Kidney capillary endothelial cell (primary cell): ENCODE measurements at regions not wholly inside any gene's neighbourhood (a gene's known extent, or its start where the extent isn't known, plus 50 kb on each side); places are given as distances from the start of the nearest gene placed in this dataset.
A peak's percentile ranks its signal among the peaks of the same experiment; 100 is the strongest.

Experiments used
- DNase-seq: peaks from one replicate; pipeline ENCODE4 v3.0.0-alpha.2; 2018; ENCODE audit warnings: low spot score

DNA sequence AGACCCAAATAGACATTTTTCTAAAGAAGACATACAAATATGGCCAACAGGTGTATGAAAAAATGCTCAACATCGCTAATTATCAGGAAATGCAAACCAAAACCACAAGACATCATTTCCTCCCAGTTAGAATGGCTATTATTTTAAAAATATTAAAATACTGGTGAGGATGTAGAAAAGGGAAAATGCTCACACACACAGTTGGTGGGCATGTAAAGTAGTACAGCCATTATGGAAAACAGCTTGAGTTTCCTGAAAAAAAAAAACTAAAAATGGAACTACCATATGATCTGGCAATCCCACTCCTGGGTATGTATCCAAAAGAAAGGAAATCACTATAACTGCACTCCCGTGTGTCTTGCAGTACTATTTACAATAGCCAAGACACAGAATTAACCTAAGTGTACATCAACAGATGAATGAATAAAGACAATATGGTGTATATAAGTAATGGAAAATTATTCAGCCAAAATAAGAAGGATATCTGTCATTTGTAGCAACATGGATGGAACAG is 128.9 kb upstream of the DKK2 start:
- DNase-seq = no peak

DNA sequence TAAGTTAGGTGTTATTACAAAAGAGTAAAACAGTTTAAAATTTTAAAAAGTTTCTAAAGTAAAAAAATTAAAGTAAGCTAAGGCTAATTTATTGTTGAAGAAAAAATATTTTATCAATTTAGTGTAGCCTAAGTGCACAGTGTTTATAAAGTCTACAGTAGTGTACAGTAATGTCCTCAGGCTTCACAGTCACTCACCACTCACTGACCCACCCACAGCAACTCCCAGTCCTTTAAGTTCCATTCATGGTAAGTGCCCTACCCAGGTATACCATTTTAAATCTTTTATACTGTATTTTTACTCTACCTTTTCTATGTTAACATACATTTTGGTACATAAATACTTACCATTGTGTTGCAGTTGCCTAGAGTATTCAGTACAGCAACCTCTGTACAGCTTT is 120.3 kb upstream of the DKK2 start:
- DNase-seq = no peak

DNA sequence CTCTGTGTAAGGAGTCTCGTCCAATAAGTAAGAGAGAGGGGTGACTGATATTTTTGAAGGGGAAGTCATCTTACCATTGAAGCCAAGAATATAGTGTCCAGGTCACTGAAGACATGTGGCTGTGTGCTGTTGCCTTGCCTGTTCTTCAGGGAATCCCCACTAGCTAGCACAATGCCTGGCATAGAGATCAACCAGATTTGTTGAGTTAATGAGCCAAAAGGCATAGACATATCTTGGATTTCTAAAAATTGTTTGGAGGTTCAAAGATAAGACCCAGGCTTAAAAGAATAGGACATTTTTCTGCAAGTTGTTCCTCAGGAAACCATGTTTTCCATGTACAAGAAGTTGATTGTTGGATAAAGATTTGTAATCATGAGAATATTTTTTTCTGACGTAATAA is 119.3 kb upstream of the DKK2 start:
- no peak for DNase-seq

DNA sequence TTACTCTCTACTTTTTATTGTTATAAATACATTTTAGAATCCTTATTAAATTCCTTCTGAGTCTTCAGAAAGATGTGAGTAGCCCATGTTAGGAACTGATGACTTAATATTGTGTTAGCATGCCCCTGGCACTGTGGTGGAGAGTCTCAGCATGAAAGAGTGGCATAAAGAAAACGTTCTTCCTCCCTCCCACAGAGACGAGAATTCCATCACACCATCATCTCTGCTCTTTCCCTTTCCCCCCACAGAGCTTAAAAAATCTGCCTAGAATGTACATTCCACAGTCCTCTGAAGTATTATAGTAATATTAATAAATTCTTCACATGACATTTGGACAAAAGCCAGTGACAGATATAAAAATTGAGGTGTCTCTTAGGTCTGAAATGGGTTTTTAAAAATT is 117.8 kb upstream of the DKK2 start:
- no peak for DNase-seq

DNA sequence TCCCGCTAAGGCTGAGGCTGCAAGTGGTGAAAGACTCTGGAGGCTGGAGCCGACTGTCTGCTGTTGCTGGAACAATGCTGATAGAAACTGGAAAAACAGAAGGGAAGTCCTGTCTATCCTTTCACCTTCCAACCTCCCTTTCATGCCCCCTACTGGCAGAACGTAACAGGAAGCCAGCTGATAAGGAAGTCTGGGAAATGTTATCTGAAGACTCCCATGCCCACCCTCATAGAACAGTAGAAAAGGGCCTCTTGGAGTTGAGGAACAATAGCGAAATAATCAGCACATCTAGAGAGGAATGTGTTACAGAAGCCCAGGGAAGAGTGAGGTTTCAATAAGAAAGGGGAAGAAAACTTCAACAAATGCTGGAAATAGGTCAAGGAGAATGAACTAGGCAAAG is 117.1 kb upstream of the DKK2 start:
- DNase-seq = no peak

DNA sequence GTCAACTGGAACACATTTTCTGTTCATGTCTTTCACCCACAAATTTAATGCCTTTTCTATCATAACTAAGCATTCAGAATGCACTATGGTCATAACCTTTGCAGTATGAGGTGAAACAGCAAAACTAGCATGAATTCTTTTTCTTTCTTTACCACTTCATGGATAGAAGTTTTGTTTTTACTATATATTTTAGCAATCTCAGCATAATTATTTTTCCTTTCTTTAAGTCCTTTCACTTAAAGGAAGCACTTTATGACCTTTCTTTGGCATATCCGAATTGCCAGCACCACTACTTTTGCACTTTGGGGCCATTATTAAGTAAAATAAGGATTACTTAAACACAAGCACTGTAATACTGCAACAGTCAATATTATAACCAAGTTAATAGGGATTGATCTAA is 115.1 kb upstream of the DKK2 start:
- DNase-seq = no peak

DNA sequence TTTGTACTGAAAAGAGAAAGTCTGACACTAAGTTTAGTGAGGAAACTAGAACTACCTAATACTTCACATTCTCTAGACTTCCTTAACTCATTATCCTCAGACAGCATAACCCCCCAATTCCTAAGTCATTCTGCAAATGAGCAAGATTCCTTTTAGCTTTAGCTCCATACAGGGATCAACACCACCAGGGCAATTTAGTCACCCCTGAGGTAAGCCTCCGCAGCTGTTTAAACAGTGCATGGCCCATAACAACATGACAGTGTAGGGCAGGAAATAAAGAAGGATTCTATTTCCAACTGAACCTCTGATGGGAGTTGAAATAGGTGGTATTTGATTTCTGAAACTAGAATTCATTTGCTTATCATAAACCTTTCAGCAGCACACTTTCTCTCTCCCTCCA is 112.8 kb upstream of the DKK2 start:
- no peak for DNase-seq

DNA sequence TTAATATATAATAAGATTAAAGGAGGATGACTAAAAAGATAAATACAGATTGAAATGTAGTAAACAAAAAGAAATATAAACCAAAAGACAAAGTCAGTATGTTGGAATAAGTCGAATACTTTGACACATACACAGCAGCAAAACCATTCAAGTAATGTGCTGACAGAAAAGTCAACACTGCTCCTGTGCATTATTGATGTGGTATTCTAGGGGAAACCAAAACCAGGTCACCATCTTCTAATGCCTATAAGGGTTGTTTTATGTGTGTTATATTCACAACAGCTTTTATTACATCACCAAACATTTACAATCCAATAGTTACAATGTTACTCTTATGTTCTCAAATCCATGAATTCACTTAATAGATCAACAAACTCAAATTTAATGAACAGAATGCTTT is 111.8 kb upstream of the DKK2 start:
- DNase-seq = no peak

DNA sequence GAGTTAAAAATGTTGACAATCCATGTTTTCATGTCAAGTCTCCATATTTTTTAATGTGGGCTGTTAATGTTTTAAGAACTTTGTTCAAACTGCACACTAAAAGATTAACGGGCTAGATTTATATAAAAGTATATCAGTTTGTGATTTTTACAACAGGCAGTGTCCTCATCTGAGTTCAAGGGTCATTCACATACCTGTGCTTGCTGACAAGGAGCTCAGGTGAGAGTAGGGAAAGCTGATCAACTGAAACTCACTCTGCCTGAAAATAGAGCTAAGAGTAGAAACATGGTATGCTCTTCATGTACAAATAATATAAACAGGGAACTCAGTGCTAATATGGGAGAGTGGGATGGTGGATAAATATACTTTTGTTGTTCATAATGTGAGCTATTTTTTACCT is 102.3 kb upstream of the DKK2 start:
- DNase-seq = no peak

DNA sequence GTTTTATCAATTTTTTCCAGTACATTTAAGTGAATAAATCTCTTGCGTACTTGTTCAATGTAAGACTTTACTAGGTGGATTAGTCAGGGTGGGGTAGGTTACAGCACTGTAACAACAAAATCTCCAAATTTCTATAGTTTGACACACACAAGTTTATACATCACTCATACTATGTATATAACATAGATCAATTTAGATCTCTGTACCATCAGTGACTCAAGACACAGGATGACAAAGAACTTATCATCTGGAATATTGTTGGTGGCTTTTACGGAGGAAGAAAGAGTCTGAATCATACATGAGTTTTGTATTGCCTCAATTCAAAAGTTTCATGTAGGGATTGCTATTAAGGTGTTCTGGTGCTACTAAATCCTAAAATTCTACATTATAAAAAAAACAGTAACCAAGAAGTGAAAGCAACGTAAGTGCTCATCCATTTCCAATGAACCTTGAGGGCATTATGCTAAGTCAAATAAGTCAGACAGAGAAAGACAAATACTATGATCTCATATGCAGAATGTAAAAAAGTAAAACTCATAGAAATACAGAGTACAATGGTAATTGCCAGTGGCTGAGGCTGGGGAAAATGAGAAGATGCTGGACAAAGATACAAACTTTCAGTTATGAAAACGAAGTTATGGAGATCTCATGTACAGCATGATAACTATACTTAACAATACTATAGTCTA is 98.0 kb upstream of the DKK2 start:
- no peak for DNase-seq

DNA sequence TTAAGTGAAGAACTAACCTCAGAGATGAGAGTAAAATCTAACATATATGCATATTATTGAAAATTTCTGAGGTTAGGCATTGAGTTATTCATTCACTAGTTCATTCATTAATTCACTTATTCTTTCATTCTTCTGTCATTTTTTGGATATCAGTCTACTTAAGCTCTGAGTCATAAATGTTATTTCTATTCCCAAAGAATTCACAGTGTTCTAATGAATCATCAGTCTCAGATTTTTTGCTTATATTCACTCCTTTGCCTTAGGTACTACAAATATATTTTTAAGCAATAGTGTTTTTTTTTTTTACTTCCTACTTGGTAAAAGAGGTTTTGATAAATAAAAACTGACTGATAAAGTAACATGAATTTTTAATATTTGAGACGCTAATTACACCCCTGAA is 95.2 kb upstream of the DKK2 start:
- no peak for DNase-seq

DNA sequence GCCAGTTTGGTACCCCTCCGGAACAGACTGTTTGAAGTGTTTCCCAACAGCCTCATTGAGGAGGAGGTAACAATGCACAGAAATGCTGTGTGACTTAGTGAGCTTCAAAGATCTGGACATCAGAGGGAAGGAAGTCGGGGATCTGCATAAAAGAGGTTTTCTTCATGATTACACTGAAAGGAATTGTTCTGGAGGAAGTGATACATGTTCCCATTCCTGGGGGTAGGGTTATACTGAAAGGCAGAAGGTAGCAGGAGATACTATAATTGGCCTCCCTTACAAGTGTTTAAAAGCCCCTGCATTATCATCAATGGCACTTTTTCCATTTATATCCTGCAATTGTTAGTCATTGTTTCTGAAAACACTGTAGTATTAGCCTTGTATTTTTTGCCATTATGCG is 94.0 kb upstream of the DKK2 start:
- DNase-seq = peak; percentile 66

DNA sequence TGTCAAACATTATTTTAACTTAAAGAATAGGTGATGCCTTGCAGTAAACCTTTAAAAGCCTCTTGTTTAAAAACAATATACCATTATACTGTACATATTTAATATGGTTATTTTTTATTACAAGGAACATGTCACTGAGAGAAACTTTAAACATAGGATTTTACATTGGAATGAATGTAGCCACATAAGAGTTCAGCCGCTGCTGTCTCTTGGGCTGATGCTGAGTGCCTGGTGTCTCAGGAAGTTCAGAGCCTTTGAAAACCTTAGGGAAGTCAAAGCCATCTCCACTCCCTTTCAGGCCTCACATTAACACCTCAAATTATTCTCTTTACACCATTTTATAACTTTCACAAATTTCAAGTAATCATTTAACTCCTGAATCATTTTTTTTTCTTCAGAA is 93.5 kb upstream of the DKK2 start:
- no peak for DNase-seq

DNA sequence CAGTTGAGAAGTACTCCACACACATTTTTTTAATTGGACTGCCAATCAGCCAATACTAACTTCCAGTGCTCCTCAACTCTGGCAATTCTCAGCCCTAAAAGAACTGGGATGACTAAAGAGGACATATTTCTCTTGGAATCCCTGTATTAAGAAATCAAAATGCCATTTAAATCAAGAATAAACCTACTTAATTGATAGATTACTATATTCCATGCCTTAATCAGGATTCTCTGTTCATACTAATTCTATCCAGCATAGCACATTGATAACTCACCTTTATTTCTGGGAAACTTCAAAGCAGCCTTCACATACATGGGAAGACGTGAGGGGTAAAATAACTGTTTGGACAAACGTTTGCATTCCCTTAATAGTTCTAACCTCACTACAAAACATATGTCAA is 93.0 kb upstream of the DKK2 start:
- DNase-seq = no peak

DNA sequence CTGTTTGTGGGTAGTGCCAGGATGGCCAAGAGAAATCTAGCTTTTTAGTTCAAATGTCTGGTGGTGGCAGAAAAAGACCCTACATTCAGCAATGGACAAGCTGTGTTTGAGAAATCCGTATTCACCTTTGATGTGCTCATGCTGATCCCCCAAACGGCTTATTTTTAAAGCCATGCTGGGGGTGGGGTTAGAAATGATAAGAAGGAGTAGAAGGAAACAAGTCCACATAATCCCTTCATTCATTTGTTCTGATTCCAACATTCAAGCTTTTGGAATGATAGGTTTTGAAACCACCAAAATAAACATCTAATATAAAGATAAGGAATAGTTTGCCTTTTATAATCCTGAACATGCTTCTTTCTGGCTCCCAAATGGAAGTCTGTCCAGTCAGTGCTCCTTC is 92.0 kb upstream of the DKK2 start:
- DNase-seq = no peak

DNA sequence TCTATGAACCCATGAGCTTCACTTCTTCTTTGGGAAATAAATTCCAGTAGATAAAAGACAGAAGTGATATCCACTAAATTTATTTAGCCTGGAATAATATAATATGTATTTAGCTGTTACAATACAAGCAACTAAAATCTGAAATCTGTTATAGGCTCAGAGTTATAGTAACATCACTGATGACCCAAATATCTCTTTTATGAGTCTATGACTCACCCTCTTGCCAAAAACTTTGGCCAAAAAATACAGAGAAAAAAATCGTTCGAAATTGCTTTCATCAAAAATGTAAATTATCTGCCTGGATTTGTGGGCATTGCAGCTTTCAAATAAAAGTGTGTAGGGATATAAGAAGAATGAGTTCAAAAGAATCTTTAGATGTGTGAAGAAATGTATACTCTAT is 89.4 kb upstream of the DKK2 start:
- no peak for DNase-seq

DNA sequence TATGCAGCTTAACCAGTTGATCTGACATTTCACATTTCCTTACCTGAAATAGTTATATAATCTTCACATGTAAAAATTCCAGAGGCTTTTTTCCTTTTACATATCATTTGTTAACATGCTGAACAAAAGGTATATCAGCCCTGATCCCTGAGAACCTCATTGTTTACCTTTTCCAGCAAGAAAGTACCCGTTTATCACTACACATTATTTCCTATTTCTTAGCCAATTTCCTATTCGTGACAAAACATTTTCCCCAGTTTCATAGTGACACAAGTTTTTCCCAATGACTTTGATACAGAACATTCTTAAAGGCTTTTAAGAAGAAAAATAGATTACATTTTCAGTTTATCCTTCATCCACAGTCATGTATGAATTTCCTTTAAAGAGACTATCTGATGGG is 86.6 kb upstream of the DKK2 start:
- no peak for DNase-seq

DNA sequence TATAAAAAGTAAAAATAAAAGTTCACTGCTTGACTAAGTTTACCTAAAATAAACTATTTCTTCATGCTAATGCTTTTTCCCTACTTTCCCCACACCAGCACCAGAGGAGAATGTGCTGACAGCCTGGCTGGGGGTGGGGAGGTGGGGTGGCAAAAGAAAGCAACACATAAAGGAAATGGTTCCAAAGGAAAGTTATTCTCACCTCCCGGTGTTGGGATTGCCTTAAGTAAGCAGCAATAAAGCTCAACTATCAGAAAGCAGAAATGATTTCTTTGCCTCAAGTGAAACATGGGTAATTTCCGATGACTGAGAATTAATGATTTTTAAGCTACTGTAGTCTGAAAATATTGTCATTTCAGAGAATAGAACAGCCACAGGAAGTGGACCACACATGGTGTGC is 84.5 kb upstream of the DKK2 start:
- no peak for DNase-seq

DNA sequence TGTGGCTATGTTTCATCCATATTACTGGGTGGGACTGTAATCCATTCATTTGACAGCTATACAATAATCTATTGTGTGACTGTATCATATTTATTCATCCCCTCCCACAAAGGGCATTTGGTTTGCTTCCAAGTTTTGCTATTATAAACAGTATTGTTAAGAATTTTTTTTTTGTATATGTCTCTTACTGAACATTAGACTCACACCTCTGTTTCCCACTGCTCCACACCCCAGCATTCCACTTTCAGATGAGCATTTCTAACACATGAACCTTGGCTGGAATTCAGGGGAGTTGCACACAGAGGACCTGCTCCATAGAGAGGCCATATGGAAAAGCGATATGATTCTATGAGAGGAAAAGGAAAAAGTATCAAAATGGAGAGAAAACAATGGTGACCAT is 81.6 kb upstream of the DKK2 start:
- no peak for DNase-seq

DNA sequence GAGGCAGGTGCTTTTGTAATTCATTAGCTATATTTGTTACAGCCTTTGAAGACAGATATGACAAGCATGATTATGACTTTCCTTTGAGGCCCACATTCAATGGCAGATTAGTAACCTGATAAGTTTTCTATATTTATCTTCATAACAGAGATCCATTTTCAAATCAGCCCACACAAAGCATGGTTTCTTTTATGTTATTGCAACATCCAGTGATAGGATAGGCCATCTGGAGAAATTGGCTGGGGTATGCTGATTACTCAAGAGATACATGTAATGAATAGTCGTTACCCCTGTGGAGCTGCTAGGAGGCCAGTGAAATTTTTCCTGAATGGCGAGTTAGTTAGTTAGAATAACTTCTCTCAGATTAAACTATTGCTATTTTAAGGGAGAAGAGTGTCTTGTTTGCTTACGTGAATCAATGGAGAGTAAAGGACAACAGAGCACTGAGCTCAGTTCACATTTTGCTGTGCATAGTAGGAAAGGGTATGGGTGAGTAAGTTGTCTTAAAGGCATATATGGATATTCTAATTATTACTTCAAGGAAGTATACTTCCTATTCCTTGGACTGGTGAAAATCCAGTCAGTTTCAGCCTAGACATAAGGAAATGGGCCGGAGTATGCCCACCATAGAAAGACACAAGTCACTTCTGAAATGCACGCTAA is 79.2 kb upstream of the DKK2 start:
- no peak for DNase-seq

DNA sequence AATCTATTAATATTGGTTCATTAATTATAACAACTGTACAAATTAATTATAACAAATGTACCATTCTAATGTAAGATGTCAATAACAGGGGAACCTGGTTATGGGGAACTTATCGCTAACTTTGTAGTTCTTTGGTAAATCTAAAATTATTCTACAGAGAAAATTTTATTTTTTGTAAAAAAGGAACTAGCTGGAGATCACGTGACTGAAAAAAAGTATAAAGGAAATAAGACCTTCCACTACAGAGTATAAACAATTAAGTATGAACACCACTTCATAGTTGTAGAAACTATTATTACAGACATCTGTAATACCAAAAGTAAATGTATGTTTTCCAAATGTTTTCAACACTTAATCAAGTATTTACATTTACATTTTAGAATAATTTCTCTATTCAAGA is 77.9 kb upstream of the DKK2 start:
- DNase-seq = no peak

DNA sequence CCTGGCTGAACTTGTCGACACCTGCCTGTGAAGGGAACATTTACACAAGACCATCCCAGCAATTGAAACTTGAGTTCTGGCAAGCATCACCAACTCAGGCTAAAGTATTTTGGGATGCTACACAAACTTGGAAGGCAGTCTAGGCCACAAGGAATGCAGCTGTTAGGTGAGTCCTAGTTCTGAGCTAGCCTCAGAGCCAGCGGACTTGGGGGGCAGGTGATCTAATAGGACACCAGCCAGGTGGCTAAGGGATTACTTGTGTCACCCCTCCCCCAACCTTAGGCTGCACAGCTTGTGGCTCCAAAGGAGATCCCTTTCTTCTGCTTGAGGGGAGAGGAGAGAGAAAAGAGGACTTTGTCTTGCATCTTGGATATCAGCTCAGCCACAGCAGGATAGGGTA is 62.3 kb upstream of the DKK2 start:
- no peak for DNase-seq

DNA sequence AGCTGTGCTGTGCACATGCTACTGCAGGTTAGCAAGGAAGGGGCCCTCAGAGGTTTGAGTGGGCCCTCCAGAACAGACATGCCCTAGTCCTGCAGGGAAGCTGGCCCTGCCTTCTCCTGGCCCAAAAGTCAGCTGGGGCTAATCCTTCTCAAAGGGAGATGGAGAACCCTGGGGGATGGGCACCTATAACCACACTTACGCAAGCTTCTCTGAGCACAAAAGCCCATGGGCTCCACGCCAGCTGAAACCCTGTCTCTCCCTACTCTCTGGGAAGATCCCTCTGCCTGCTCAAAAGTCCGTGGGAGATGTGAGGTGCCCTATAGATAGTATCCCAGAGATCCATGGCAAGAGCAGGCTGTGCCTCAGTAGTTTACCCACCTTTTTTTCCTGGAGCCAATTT is 58.9 kb upstream of the DKK2 start:
- DNase-seq = no peak

DNA sequence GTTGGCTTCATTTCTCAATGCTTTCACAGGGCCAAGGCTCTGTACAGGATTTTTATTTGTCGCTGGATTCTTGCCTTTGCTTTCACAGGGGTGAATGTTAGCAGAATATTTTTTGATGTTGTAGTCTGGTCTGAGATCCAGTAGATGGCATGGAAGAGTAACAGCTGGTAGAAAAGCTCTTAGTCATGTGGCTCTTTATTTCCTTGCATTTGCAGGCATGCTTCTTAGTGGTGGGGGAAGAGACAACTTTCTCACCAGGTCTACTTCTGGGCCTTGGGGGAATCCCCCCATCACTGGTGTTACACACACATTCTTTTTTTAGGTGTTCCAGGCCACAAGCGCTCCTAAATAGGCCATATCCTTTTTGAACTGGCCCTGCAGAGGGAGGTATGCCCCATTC is 58.2 kb upstream of the DKK2 start:
- peak; percentile 6 for DNase-seq
